GM13977 (cell line): ENCODE measurements at regions not wholly inside any gene's neighbourhood (a gene's known extent, or its start where the extent isn't known, plus 50 kb on each side); places are given as distances from the start of the nearest gene placed in this dataset.

Source experiments
- DNase-seq: peaks from one replicate; pipeline ENCODE4 v3.0.0; 2012; ENCODE audit warnings: low spot score
- in situ Hi-C: fragments of 300-500 bp; cut with MboI; formaldehyde crosslinking; loops from one replicate; pipeline ENCODE4 v1.12.0; 2022; ENCODE audit warnings: low sequenced_read_pairs, low pct_unique_long_range_greater_than_20kb, mixed read lengths, inconsistent platforms; ENCODE audit not compliant: unreplicated experiment
- TF ChIP-seq, protein P1 (sequence below): IDR thresholded peaks from 2 replicates; pipeline ENCODE4 v1.5.1; 2012; ENCODE audit warnings: mild to moderate bottlenecking, control low read depth; ENCODE audit not compliant: insufficient read depth; ENCODE audit errors: extremely low read depth, missing control alignments

DNA sequence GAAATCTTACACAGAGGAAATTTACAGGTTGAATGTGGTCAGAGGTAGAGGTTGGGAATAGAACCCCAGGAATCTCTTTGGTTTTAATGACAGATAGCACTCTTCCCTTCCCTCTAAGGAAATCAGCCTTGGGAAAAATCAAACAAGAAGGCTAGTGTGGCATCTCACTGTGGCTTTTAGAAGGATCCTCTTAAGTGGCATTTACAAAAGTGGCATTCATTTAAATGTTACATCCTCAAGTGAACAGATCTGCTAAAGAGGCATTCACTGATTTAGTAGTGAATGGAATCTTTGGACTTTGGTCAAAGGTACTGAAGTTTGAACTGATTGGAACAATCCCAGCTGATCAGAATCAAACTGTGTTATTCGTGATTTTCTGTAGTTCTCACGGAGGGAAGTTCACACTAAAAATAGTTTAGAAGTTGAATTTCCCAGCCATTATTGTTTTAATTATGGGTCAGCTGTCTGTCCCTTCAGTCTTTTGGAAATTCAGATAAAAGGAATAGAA is 136.5 kb upstream of the FN1 start:
- DNase-seq = no peak
- in situ Hi-C loops = no loop called here
- TF ChIP-seq, protein P1, sequence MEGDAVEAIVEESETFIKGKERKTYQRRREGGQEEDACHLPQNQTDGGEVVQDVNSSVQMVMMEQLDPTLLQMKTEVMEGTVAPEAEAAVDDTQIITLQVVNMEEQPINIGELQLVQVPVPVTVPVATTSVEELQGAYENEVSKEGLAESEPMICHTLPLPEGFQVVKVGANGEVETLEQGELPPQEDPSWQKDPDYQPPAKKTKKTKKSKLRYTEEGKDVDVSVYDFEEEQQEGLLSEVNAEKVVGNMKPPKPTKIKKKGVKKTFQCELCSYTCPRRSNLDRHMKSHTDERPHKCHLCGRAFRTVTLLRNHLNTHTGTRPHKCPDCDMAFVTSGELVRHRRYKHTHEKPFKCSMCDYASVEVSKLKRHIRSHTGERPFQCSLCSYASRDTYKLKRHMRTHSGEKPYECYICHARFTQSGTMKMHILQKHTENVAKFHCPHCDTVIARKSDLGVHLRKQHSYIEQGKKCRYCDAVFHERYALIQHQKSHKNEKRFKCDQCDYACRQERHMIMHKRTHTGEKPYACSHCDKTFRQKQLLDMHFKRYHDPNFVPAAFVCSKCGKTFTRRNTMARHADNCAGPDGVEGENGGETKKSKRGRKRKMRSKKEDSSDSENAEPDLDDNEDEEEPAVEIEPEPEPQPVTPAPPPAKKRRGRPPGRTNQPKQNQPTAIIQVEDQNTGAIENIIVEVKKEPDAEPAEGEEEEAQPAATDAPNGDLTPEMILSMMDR = no peak

GRCh38 chr2:215571689-215572088 is 135.8 kb upstream of the FN1 start:
- DNase-seq = no peak
- TF ChIP-seq, protein P1 = no peak
- in situ Hi-C loops = no loop called here

- in situ Hi-C loops = no loop called here
- DNase-seq = no peak
- TF ChIP-seq, protein P1 = no peak
These were observed 131.6 kb upstream of the FN1 start for GRCh38 chr2:215567504-215567903.

DNA sequence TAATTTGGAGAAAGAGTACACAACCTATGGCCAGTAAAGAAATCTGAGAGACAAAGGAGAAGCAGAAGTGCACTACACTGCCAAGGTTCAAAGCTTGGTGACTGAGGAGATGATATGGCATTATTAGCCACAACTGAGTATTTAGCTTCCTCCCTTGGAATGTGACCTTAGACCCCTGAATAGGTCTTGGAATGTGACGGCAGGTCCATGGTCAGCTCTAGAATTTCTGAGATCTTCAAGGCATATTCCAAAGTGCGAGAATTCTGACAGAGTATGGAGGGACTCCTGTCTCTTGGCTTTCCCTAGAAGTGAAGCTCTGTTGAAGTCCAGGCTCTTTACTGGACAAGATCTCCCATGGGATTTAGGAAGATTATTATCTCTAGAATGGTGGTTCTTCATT is 130.0 kb upstream of the FN1 start:
- TF ChIP-seq, protein P1 = no peak
- in situ Hi-C loops = no loop called here

DNA sequence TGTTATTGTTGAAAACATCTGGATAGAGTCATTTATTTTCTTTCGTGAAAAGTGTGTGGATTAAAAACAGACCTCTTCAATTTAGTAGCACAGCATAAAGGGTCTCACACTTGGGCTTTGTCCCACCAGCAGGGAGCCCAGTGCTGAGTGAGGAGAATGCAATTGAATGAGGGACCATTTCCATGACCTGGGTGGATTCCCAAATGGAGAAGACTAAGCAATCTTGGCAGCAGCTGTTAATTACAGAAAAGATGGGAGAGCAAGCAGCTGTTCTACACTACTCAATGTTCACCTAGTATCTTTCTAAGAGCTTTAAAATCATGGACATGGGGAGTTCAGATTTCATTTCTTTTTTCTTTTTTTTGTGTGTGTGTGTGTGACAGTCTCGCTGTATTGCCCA is 121.8 kb upstream of the FN1 start:
- in situ Hi-C loops = no loop called here
- TF ChIP-seq, protein P1 = no peak
- no peak for DNase-seq

More for the DNA sequence above, 130.0 kb upstream of the FN1 start:
- DNase-seq = no peak

- in situ Hi-C loops = no loop called here
- TF ChIP-seq, protein P1 = no peak
- DNase-seq = no peak
These were observed 121.1 kb upstream of the FN1 start for GRCh38 chr2:215556979-215557378.
